Heart right ventricle (tissue), 16 donors: ENCODE measurements at regions not wholly inside any gene's neighbourhood (a gene's known extent, or its start where the extent isn't known, plus 50 kb on each side); places are given as distances from the start of the nearest gene placed in this dataset.

Source experiments
- ATAC-seq, 8 donors: fragments of 200-7000 bp; cut with Tn5 transposase; one replicate each; pipeline ENCODE4 v1.9.1; 2020; ENCODE audit warnings: mild to moderate bottlenecking in 8 of 8, moderate library complexity in 8 of 8, moderate number of reproducible peaks in 1 of 8
- DNase-seq, 2 donors: peaks; one replicate each; pipeline ENCODE4 v3.0.0-alpha.2; 2020
- H3K27ac ChIP-seq, 10 donors: fragments of 200-600 bp; sonication (generic) in 2 of 10; one replicate each; pipeline versions ENCODE4 v1.5.0 to v1.8.0; 2020 to 2022; ENCODE audit warnings: mild to moderate bottlenecking in 3 of 10
- H3K27me3 ChIP-seq, 7 donors: fragments of 200-600 bp; one replicate each; pipeline ENCODE4 v1.8.0; 2021 to 2022; ENCODE audit warnings: mild to moderate bottlenecking in 2 of 7
- H3K36me3 ChIP-seq, 9 donors: fragments of 200-600 bp; sonication (generic) in 1 of 9; one replicate each; pipeline versions ENCODE4 v1.5.0 to v1.8.0; 2020 to 2022; ENCODE audit warnings: mild to moderate bottlenecking in 2 of 9
- H3K4me1 ChIP-seq, 9 donors: fragments of 200-600 bp; sonication (generic) in 1 of 9; one replicate each; pipeline versions ENCODE4 v1.5.0 to v1.8.0; 2020 to 2022; ENCODE audit warnings: mild to moderate bottlenecking in 4 of 9
- H3K4me3 ChIP-seq, 10 donors: fragments of 200-600 bp; sonication (generic) in 2 of 10; one replicate each; pipeline versions ENCODE4 v1.5.0 to v1.8.0; 2020 to 2022; ENCODE audit warnings: mild to moderate bottlenecking in 7 of 10, moderate library complexity in 2 of 10
- H3K9me3 ChIP-seq, 11 donors: fragments of 200-600 bp in 10 of 11; sonication (generic) in 2 of 11; one replicate each; pipeline versions ENCODE4 v1.5.0 to v1.8.0; 2013 to 2022; ENCODE audit warnings: mild to moderate bottlenecking in 2 of 11, control low read depth in 1 of 11, moderate library complexity in 1 of 11
- WGBS, 2 donors: extraction: QIAGEN DNeasy Blood & Tissue Kit; methylation state at CpG; one replicate each; pipeline ENCODE4 v1.1.7; 2013; ENCODE audit warnings: inconsistent platforms in 1 of 2; 5-methylcytosine and 5-hydroxymethylcytosine counted together
- intact Hi-C, 10 donors: fragments of 100-400 bp; cut with DNase I; formaldehyde crosslinking; loops; one replicate each; pipeline versions ENCODE4 v1.11.1 to v1.14.2; 2022
- TF ChIP-seq, protein P1 (sequence below), 9 donors: fragments of 200-600 bp; sonication (generic) in 2 of 9; IDR thresholded peaks; one replicate each; pipeline versions ENCODE4 v1.5.0 to v1.8.0; 2021 to 2022; ENCODE audit warnings: antibody characterized with exemption in 9 of 9, mild to moderate bottlenecking in 5 of 9, moderate library complexity in 1 of 9
- donor health status: Arrhythmogenic right ventricular cardiomyopathy.
- donor health status: ischemic (EF 13 %, LVEDD 7.1; RV severe dilation, severe dysfunction).
- donor health status: healthy with polysubstance abuse.
- donor health status: DM: no; HTN: yes; CAD: no.
- donor health status: DM: no; HTN: no; CAD: no.
- donor health status: ischemic (EF 25% LVEDD 6.9; RV normal size, moderate dysfunction).
- donor health status: ischemic (EF 25% LVEDD 5.7; RV mildly dilated, moderate dysfunction).
- donor health status: healthy.
- donor health status: DM: yes; HTN: yes; CAD: no.
- donor health status: Ischemic cardiomyopathy.
- donor health status: ischemic (EF 35%, LVEDD 5.7; RV mildly dilated, moderate dysfunction).
- donor health status: nonischemic (EF 11% LVEDD 7.7; RV severe dilation, severe dysfunction).
- donor health status: DM: yes; HTN: yes; CAD: no.
- donor health status: PGD.
- donor health status: ischemic (EF 29% LVEDD 5.4; RV normal size, mild dysfunction).
- donor health status: nonischemic (EF 23%, LVEDD 6.1; RV moderate dilation, normal function).

DNA sequence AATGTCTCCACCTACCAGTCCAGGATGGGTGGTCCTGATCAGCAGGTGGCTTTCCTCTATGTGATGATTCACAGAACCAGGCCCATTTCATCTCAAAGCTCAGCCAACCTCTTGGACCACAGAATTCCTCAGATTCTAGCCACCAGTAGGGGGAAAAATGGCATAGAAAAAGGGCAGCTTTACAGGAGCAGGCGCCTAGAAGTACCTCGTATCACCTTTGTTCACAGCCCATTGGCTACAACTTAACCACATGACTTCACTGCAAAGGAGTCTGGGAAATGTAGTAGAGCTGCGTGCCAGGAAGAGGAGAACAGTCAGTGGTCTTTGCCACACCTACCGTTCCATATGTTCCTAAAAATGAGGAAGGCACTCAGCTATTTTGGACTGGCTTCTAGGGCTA, 62.8 kb upstream of the DTNA start:
- TF ChIP-seq, protein P1, sequence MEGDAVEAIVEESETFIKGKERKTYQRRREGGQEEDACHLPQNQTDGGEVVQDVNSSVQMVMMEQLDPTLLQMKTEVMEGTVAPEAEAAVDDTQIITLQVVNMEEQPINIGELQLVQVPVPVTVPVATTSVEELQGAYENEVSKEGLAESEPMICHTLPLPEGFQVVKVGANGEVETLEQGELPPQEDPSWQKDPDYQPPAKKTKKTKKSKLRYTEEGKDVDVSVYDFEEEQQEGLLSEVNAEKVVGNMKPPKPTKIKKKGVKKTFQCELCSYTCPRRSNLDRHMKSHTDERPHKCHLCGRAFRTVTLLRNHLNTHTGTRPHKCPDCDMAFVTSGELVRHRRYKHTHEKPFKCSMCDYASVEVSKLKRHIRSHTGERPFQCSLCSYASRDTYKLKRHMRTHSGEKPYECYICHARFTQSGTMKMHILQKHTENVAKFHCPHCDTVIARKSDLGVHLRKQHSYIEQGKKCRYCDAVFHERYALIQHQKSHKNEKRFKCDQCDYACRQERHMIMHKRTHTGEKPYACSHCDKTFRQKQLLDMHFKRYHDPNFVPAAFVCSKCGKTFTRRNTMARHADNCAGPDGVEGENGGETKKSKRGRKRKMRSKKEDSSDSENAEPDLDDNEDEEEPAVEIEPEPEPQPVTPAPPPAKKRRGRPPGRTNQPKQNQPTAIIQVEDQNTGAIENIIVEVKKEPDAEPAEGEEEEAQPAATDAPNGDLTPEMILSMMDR (IDR thresholded peaks at IDR 0.05), result no peak
- Histone ChIP-seq H3K36me3 (no peaks in the 10 kb centered on the region), H3K9me3 (no peaks in the 10 kb centered on the region), H3K27ac (no peak overlapping the region), H3K4me1 (peaks cover 0 to 50% (median 26%) of the 10 kb centered on the region in 9 donors), H3K27me3 (no peaks in the 10 kb centered on the region), H3K4me3 (no peak overlapping the region)
- 83% methylated on average over 4 of the region's 4 CpGs for WGBS, 2 donors
- no peak for DNase-seq
- ATAC-seq, result no peak
- intact Hi-C loops, result loop anchor here in 3 of 10 donors (5.0 to 10.0 kb wide), 3 partner anchors 152 to 295 kb away; no protein-coding TSS in a partner anchor

DNA sequence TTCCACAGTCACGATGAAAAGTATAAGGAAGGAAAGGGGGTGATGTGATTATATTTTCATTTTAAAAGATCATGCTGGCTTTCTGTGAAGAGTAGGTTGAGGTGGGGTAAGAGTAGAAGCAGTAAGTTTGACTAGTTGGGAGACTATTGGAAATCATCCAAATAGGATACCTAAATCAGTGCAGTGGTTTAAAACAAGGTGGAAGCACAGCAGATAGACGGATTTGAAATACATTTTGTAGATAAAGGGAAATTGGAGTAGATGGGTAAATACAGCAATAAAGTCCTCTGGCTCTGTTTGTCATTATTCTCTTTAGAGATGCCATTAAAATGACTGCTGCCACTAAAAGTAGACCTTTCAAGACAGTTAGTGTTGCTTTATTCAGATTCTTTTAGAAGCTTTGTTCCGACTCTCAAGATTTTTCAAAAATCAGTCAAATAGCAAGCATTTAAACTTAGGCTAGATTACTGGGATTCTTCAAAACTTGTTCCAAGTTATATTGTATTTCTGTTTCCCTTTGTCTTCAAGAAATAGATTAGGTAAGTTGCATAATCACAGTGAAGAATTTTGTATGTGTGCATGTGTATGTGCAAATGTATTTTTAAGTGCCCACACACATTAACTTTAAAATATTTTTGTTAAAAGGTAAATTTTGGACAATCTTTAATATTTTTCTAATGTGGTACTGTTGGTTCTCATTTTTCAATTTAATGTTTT, 61.7 kb upstream of the DTNA start:
- ATAC-seq (no peak), DNase-seq (no peak)
- WGBS, 2 donors, result 77 to 86% methylated on average over 3 of the region's 3 CpGs
- intact Hi-C loops, result loop anchor here in 3 of 10 donors (5.0 to 10.0 kb wide), 3 partner anchors 154 to 296 kb away; no protein-coding TSS in a partner anchor
- Histone ChIP-seq H3K4me1 (peaks cover 0 to 46% (median 26%) of the 10 kb centered on the region in 9 donors), H3K36me3 (no peaks in the 10 kb centered on the region), H3K4me3 (no peak overlapping the region), H3K27ac (no peak overlapping the region), H3K9me3 (no peaks in the 10 kb centered on the region), H3K27me3 (no peaks in the 10 kb centered on the region)
- TF ChIP-seq, protein P1 (IDR thresholded peaks at IDR 0.05), result no peak

DNA sequence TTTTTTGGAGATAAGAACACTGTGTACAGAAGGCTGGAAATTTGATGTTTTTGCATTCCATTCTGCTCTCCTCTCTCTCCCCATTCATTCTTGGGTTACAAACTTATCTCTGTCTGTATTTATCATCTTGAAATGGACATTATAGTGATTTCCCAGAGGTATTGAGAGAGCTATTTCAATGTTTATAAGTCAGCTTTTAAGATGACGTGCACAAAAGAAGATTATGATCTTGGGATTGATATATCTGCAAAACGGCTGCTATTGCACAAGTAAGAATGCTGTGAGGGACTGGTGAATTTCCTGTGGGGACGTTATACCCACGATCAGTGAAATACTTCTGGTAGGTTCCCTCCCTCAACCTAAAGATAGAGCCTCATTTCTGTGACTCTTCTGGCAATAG, 61.0 kb upstream of the DTNA start:
- intact Hi-C loops, result loop anchor here in 3 of 10 donors (5.0 to 10.0 kb wide), 3 partner anchors 154 to 297 kb away; no protein-coding TSS in a partner anchor
- no peaks in the 10 kb centered on the region for H3K9me3 ChIP-seq
- H3K27me3 ChIP-seq, result no peaks in the 10 kb centered on the region
- DNase-seq (no peak), ATAC-seq (no peak)
- 7 to 10% methylated on average over 4 of the region's 4 CpGs for WGBS, 2 donors
- H3K4me1 ChIP-seq, result peaks cover 0 to 48% (median 26%) of the 10 kb centered on the region in 9 donors
- H3K36me3 ChIP-seq, result no peaks in the 10 kb centered on the region
- H3K4me3 ChIP-seq, result no peak overlapping the region
- no peak overlapping the region for H3K27ac ChIP-seq
- TF ChIP-seq, protein P1 (IDR thresholded peaks at IDR 0.05), result no peak

DNA sequence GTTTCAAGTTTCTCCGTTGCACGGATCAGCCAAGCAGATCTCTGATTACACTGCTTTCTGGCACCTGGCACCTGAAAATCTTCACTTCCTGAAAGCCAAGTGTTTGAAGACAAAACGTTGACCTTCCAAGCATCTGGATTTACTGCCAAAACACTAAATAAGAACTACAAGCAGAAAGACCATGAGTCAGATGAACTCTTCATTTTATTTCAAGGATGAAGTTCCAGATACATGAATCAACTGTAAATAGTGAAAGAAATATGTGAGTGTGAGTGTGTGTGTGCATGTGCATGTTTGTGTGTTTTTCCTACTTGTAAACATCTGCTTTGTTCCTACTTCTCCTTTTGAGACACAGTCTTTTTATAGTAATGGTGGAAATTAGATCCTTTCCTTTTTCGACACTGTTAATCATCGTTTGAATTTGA, 60.0 kb upstream of the DTNA start:
- Histone ChIP-seq H3K27me3 (no peaks in the 10 kb centered on the region), H3K4me1 (peaks cover 0 to 43% (median 26%) of the 10 kb centered on the region in 9 donors), H3K27ac (peak overlapping the region in 2 of 10 donors; percentile 23 to 41), H3K4me3 (no peak overlapping the region), H3K9me3 (no peaks in the 10 kb centered on the region), H3K36me3 (no peaks in the 10 kb centered on the region)
- TF ChIP-seq, protein P1 (IDR thresholded peaks at IDR 0.05), result no peak
- intact Hi-C loops, result loop anchor here in 1 of 10 donors (10.0 kb wide), 1 partner anchor 55 kb away; no protein-coding TSS in a partner anchor
- ATAC-seq (no peak), DNase-seq (no peak)
- WGBS, 2 donors, result 21 to 24% methylated on average over 5 of the region's 5 CpGs
